ENCODE measurements at regions not wholly inside any gene's neighbourhood (a gene's known extent, or its start where the extent isn't known, plus 50 kb on each side); places are given as distances from the start of the nearest gene placed in this dataset.

GRCh38 chr14:101498526-101498860, 62.8 kb upstream of the DIO3 start:
- no peak for TF ChIP-seq CTCF (conservative IDR thresholded peaks at IDR 0.05; ENCODE audit: low read length)
- no peak for TF ChIP-seq EZH2phosphoT487 (IDR thresholded peaks at IDR 0.05; ENCODE audit: borderline replicate concordance, low read depth, low read length)

Measured in OCI-LY7 (cell line).